Heart right ventricle (tissue), 16 donors: ENCODE measurements at regions not wholly inside any gene's neighbourhood (a gene's known extent, or its start where the extent isn't known, plus 50 kb on each side); places are given as distances from the start of the nearest gene placed in this dataset.

Experiments
- ATAC-seq, 8 donors: fragments of 200-7000 bp; cut with Tn5 transposase; one replicate each; pipeline ENCODE4 v1.9.1; 2020; ENCODE audit warnings: mild to moderate bottlenecking in 8 of 8, moderate library complexity in 8 of 8, moderate number of reproducible peaks in 1 of 8
- DNase-seq, 2 donors: peaks; one replicate each; pipeline ENCODE4 v3.0.0-alpha.2; 2020
- H3K27ac ChIP-seq, 10 donors: fragments of 200-600 bp; sonication (generic) in 2 of 10; one replicate each; pipeline versions ENCODE4 v1.5.0 to v1.8.0; 2020 to 2022; ENCODE audit warnings: mild to moderate bottlenecking in 3 of 10
- H3K27me3 ChIP-seq, 7 donors: fragments of 200-600 bp; one replicate each; pipeline ENCODE4 v1.8.0; 2021 to 2022; ENCODE audit warnings: mild to moderate bottlenecking in 2 of 7
- H3K36me3 ChIP-seq, 9 donors: fragments of 200-600 bp; sonication (generic) in 1 of 9; one replicate each; pipeline versions ENCODE4 v1.5.0 to v1.8.0; 2020 to 2022; ENCODE audit warnings: mild to moderate bottlenecking in 2 of 9
- H3K4me1 ChIP-seq, 9 donors: fragments of 200-600 bp; sonication (generic) in 1 of 9; one replicate each; pipeline versions ENCODE4 v1.5.0 to v1.8.0; 2020 to 2022; ENCODE audit warnings: mild to moderate bottlenecking in 4 of 9
- H3K4me3 ChIP-seq, 10 donors: fragments of 200-600 bp; sonication (generic) in 2 of 10; one replicate each; pipeline versions ENCODE4 v1.5.0 to v1.8.0; 2020 to 2022; ENCODE audit warnings: mild to moderate bottlenecking in 7 of 10, moderate library complexity in 2 of 10
- H3K9me3 ChIP-seq, 11 donors: fragments of 200-600 bp in 10 of 11; sonication (generic) in 2 of 11; one replicate each; pipeline versions ENCODE4 v1.5.0 to v1.8.0; 2013 to 2022; ENCODE audit warnings: mild to moderate bottlenecking in 2 of 11, control low read depth in 1 of 11, moderate library complexity in 1 of 11
- CTCF ChIP-seq, 9 donors: fragments of 200-600 bp; sonication (generic) in 2 of 9; IDR thresholded peaks; one replicate each; pipeline versions ENCODE4 v1.5.0 to v1.8.0; 2021 to 2022; ENCODE audit warnings: antibody characterized with exemption in 9 of 9, mild to moderate bottlenecking in 5 of 9, moderate library complexity in 1 of 9
- WGBS, 2 donors: extraction: QIAGEN DNeasy Blood & Tissue Kit; methylation state at CpG; one replicate each; pipeline ENCODE4 v1.1.7; 2013; ENCODE audit warnings: inconsistent platforms in 1 of 2; 5-methylcytosine and 5-hydroxymethylcytosine counted together
- intact Hi-C, 10 donors: fragments of 100-400 bp; cut with DNase I; formaldehyde crosslinking; loops; one replicate each; pipeline versions ENCODE4 v1.11.1 to v1.14.2; 2022
- donor health status: Arrhythmogenic right ventricular cardiomyopathy.
- donor health status: ischemic (EF 13 %, LVEDD 7.1; RV severe dilation, severe dysfunction).
- donor health status: healthy with polysubstance abuse.
- donor health status: DM: no; HTN: yes; CAD: no.
- donor health status: DM: no; HTN: no; CAD: no.
- donor health status: ischemic (EF 25% LVEDD 6.9; RV normal size, moderate dysfunction).
- donor health status: ischemic (EF 25% LVEDD 5.7; RV mildly dilated, moderate dysfunction).
- donor health status: healthy.
- donor health status: DM: yes; HTN: yes; CAD: no.
- donor health status: Ischemic cardiomyopathy.
- donor health status: ischemic (EF 35%, LVEDD 5.7; RV mildly dilated, moderate dysfunction).
- donor health status: nonischemic (EF 11% LVEDD 7.7; RV severe dilation, severe dysfunction).
- donor health status: DM: yes; HTN: yes; CAD: no.
- donor health status: PGD.
- donor health status: ischemic (EF 29% LVEDD 5.4; RV normal size, mild dysfunction).
- donor health status: nonischemic (EF 23%, LVEDD 6.1; RV moderate dilation, normal function).

- Histone ChIP-seq H3K36me3 (no peaks in the 10 kb centered on the region), H3K9me3 (no peaks in the 10 kb centered on the region), H3K27me3 (peaks cover 0 to 5% (median 0%) of the 10 kb centered on the region in 7 donors), H3K4me3 (no peak overlapping the region), H3K27ac (peak overlapping the region in 2 of 10 donors; percentile 9), H3K4me1 (peaks cover 0 to 31% (median 9%) of the 10 kb centered on the region in 9 donors)
- ATAC-seq (no peak), DNase-seq (no peak)
- intact Hi-C loops: no loop called here
- 75 to 80% methylated on average over 6 of the region's 6 CpGs for WGBS, 2 donors
- no peak for TF ChIP-seq CTCF (IDR thresholded peaks at IDR 0.05)
Observed at GRCh38 chr15:68485721-68486360, 53.9 kb upstream of the ITGA11 start.

- Histone ChIP-seq H3K4me3 (no peak overlapping the region), H3K27ac (peak overlapping the region in 6 of 10 donors; percentile 10 to 49 (median 22)), H3K9me3 (no peaks in the 10 kb centered on the region), H3K4me1 (peaks cover 0 to 31% (median 9%) of the 10 kb centered on the region in 9 donors), H3K27me3 (peaks cover 0 to 7% (median 0%) of the 10 kb centered on the region in 7 donors), H3K36me3 (no peaks in the 10 kb centered on the region)
- intact Hi-C loops: no loop called here
- no peak for DNase-seq
- 36 to 55% methylated on average over 5 of the region's 5 CpGs for WGBS, 2 donors
- no peak for TF ChIP-seq CTCF (IDR thresholded peaks at IDR 0.05)
- peak; percentile 26 to 67 (median 48) for ATAC-seq
Observed at GRCh38 chr15:68487087-68487843, 55.3 kb upstream of the ITGA11 start.

- WGBS, 2 donors: 64 to 69% methylated on average over 5 of the region's 5 CpGs
- peaks cover 0 to 32% (median 11%) of the 10 kb centered on the region in 9 donors for H3K4me1 ChIP-seq
- H3K27me3 ChIP-seq: peaks cover 0 to 7% (median 0%) of the 10 kb centered on the region in 7 donors
- ATAC-seq: no peak
- no peak for DNase-seq
- no peak overlapping the region for H3K4me3 ChIP-seq
- no peaks in the 10 kb centered on the region for H3K36me3 ChIP-seq
- H3K9me3 ChIP-seq: no peaks in the 10 kb centered on the region
- intact Hi-C loops: no loop called here
- peak overlapping the region in 1 of 10 donors; percentile 10 for H3K27ac ChIP-seq
- TF ChIP-seq CTCF (IDR thresholded peaks at IDR 0.05): no peak
Observed at GRCh38 chr15:68488290-68488689, 56.3 kb upstream of the ITGA11 start.

- no peak for DNase-seq
- intact Hi-C loops: no loop called here
- TF ChIP-seq CTCF (IDR thresholded peaks at IDR 0.05): no peak
- Histone ChIP-seq H3K27me3 (peaks cover 0 to 7% (median 0%) of the 10 kb centered on the region in 7 donors), H3K27ac (no peak overlapping the region), H3K4me3 (no peak overlapping the region), H3K4me1 (peaks cover 0 to 36% (median 14%) of the 10 kb centered on the region in 9 donors), H3K9me3 (no peaks in the 10 kb centered on the region), H3K36me3 (no peaks in the 10 kb centered on the region)
- 79 to 80% methylated on average over 5 of the region's 5 CpGs for WGBS, 2 donors
- ATAC-seq: no peak
Observed at GRCh38 chr15:68488966-68489365, 57.0 kb upstream of the ITGA11 start.
